HG03066 (cell line): ENCODE measurements at regions not wholly inside any gene's neighbourhood (a gene's known extent, or its start where the extent isn't known, plus 50 kb on each side); places are given as distances from the start of the nearest gene placed in this dataset.

Experiments
- ATAC-seq: cut with Tn5 transposase; IDR thresholded peaks from one replicate; pipeline ENCODE4 v1.9.1; 2021; ENCODE audit warnings: low read depth; ENCODE audit not compliant: unreplicated experiment

DNA sequence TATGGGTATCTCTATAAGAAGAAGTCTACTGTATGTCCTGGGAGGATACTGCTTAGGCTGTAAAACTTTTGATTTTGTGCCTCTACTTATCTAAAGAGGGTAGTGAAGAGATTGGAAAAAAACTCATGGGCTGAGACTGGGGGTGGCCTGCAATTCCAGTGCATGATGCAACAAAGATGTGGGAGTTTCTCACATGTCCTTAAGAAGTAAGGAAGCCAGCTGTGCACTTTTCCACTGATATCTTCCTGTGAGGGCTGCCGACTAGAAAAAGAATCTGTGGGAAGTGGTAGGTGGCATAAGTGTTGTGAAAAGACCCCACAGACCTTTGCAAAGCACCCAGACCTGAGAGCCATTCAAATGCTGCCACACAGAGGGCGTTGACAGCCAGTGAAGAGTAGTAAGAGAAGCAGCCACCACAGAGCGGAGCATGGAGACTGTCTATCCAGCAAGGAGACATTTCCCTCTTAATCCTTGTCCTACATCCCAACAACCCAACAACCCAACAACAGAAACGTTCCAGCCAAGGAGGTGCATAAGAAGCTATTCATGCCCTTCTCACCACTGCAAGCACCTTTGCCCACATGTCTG, 65.1 kb downstream of the PFDN4 start:
- ATAC-seq: no peak

DNA sequence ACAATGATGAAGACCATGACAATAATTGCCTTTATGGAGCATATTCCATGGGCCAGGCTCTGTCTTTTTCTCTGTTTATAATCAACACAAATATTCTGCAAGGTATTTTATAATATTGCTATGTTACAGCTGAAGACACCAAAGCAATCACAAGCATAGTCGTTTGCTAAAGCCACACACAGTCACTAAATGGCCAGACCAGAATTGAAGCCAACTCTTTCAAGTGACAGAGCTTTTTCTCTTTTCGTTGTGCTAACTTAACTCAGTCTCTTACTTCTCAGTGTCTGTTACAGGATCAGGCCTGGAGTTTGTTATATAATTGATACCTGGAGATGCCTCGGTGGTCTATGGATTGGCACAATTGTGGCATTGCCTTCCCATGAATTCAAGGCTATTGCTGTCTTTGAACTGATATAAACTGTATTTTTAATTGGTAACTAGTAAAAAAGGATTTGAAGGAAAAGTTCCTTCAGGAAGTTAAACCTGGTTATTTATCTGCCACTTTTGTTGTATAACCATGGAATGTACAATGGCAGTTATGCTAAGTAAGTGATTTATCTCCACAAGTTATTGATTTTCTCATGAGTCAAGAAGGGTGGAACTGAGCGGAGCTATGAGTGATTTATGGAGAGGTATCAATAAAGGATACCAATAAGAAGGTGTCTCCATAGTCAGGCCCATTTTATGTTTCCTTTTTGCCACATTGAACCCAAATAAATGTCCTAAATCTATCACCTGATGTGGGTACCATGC, 67.6 kb downstream of the PFDN4 start:
- no peak for ATAC-seq

DNA sequence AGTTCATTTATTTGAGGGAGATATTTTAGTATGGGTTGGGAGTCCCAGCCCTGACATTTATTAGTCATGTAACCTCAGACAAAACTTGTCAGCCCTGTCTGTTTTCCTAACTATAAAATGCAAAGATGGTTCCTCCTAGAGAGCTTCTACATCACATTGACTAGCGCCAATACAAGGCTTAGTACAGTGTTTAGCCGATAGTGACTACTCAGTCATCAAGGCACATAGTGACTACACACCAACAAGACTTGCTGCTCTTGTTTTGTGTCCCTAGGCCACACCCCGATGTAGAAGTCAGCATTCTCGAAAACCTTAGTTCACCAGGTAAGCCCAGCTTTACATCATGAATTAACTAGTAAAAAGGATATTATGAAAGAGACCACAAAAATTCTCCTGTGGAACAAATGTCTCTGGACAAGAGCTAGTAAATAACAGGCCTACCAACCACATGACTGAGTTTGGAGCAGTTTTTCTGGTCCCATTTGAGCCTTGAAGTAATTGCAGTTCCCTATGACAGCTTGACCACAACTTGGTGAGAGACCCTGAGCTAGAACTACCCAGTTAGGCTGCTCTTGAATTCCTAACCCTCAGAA, 68.8 kb downstream of the PFDN4 start:
- no peak for ATAC-seq

DNA sequence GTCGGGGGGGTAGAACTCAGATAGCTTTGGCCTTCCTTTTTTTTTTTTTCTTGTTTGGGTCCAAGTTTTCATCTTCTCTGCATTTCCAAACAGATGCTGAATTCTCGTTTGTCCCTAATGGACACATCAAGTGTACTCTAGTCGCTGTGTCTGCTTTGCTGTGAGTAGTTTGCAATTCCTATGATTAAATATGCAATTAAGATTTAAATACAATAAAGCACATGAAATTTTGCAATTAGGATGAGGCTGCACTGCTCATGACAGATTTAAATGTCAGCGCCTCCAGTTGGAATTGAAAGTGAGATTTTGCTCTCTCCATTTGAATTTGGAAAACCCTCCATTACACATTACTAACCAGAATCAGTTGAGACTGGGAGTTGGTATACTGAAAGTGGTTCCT, 70.4 kb downstream of the PFDN4 start:
- no peak for ATAC-seq

DNA sequence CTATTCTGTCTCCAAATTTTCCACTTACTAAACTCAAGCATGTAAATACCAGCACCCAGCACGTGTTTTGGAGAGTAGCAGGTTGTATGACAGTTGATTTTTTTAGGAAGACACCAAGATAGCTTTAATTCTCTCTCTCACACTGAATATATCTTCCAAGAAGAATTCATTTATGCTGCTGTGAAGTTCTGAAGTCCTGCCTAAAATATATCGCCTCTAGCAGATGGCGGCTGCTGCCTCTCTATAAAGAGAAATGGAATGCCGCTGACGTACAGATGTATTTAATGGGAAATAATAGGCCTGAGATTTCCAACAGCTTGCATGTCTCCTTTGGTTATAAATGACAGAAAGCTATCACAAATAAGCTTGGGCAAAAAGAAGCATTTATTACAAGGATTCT, 74.7 kb downstream of the PFDN4 start:
- no peak for ATAC-seq

DNA sequence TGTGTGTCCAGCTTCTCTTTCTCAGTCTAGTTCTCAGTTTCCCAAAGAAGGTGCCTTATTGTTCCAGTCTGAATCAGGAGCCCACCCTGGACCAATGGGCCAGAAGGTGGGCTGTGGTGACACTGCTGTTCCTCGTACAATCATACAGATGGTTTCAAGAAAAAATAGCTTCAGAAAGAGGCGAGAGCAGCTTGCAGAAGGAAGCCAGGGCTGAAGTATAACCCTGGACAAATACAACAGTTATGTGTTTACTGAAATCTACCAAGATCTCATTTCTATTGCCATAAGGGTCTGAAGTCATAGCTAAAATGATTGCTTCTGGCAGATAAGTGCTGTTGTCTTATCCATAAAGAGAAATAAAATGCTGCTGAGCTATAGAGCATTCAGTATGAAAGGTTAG, 75.4 kb downstream of the PFDN4 start:
- no peak for ATAC-seq

DNA sequence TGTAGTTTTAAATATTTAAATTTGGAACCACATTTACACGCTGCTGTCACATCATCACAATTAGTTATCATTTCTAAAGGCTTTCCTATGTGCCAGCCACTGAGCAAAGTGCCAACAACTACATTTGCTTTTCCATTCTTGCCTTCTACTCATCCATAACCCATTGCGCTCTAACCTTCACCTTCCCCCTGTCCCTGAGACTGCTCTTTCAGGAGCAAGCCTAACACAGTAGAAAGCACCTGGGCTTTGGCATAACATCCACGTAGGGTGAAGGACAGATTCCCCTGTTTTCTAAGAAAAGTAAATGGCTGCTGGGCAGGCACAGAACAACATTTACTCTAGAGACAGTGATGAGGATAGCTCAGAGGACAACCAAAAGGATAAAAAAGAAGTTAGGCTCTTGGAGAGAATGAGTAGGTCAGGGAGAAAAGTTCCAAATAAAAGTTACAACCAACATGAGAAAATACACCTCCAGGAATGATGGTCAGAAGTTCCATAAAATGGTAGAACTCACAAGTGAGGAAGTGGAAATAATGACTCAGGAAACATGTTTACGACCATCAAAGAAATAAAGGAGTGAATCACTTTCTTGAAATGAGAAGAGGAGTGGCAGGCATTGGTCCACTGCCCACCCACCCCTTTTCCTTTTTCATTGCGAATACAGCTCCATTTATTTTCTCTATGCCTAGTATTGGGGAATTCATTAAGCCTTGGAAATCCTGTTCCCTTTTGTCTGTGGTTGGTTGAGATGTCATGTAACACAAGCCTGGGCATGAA, 77.2 kb downstream of the PFDN4 start:
- no peak for ATAC-seq

DNA sequence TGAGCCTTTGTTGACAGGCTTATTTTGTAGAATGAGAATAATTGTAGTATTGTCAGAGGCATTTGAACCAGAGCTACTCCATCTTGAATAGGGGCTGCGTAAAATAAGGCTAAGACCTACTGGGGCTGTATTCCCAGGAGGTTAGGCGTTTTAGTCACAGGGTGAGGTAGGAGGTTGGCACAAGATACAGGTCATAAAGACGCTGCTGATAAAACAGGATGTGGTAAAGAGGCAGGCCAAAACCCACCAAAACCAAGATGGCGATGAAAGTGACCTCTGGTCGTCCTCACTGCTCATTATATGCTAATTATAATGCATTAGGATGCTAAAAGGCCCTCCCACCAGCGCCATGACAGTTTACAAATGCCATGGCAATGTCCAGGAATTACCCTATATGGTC, 82.7 kb downstream of the PFDN4 start:
- no peak for ATAC-seq

DNA sequence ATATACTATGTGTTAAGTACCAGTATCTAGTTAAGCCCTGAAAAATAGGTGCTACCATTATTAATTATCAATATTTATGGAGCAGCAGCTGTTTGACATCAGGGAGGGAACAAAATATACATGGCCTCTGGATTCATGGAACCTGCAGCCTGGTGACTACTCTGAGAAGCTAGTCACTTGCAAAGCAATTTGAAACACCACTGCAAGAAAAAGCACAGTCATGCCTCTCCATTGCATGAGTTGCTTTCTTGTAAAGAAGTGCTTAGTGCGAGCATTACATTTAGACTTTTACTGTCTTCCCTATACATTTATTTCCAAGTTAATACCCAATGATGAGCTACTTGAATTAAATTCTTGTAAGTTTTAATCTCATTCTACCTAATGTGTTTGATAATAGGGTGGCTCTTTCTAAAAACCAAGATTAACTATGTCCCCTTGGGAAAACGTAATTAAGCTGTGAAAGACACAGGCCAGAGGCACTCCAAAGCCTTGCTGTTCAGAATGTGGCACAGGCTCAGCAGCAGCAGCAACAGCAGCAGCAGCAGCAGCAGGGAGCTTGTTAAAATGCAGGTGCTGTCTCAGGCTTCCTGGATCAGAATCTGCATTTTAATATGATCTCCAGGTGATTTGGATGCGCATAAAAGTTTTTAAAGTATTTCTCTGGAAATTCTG, 83.6 kb downstream of the PFDN4 start:
- no peak for ATAC-seq

DNA sequence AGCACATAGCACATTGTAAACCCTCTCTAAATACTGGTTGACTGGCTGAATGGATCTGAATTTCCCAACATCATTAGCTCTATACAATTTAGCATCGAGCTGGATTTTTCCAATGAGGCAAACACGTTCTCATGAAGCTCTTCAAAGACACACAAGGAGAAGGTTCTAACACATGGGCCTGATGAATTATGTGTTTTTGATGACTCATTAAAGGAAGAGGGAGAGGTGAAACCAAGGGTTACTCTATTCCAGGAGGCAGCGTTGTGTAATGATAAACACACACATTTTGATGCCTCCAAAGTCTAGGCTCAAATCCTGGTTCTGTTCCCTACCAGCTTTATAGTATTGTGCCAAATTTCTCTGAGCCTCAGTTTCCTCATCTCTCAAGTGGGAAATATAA, 84.3 kb downstream of the PFDN4 start:
- ATAC-seq: no peak

DNA sequence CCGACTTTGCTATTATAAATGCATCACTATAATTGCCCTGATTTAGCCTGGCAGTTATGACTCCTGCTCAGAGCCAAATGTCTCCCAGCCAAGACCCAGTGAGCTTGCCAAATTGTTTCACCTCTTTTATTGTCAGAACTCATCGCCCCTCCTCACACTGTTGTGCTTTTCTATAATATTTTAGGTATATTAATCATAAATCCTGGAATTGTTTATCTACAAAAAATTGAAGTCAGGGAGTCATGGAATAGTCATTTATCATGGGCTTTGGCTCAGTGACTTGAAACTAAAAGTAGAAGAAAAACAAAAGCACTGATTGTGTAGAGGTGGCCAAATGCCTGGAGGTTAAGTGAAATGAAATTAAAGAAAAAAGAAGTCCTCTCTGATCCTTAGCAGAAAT, 85.6 kb downstream of the PFDN4 start:
- no peak for ATAC-seq

DNA sequence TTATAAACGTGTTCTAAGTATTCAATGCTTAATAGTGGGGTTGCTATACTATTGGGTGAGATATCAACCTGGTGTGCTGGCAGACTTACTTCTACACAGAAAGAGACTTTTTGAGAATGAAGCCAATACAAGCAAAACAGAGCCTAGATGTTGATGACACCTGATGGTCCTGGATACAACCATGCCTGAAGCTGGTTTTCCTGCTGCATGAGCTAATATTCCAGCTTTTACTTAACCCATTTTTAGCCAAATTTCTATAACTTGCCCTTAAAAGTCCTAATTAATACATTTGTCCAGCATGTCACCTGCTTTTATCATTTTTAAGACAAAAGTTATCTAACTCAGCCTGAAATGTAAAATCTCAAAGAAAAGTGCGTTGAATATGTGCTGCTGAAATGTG, 86.2 kb downstream of the PFDN4 start:
- no peak for ATAC-seq

DNA sequence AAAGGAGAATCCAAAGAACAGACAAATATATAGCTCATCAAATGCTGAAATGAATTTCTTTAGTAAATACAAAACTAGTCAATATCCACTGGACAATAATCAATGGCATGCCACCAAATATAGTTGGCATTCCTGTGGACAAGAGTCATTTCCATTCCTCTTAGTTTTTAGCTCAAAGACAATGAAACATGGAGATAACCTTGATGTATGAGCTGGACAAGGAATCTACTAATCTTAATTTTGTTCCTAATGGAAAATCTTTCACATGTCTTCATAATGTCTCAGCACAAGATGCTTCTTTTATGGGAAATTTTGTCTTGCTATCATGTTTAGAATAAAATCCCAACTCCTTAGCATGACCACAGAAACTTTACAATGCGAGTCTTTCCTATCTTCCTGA, 87.8 kb downstream of the PFDN4 start:
- ATAC-seq: no peak

DNA sequence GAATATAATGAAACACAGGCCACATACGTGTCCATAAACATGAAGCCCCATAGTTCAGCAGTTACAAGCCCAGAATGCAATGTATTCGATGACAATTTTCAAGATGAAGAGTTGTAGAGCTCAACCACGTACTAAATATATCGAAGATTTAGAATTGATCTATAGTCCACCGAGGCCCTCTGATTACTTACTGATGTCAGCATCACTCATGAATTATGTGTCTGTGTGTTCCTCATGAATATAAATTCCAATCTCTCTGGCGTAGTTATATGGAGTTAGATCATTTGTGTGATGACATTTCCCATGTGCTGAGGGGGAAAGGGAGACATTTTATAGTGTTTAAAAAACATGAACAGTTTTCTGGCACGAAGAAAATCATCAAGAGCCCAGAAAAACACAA, 97.5 kb downstream of the PFDN4 start:
- ATAC-seq: no peak

DNA sequence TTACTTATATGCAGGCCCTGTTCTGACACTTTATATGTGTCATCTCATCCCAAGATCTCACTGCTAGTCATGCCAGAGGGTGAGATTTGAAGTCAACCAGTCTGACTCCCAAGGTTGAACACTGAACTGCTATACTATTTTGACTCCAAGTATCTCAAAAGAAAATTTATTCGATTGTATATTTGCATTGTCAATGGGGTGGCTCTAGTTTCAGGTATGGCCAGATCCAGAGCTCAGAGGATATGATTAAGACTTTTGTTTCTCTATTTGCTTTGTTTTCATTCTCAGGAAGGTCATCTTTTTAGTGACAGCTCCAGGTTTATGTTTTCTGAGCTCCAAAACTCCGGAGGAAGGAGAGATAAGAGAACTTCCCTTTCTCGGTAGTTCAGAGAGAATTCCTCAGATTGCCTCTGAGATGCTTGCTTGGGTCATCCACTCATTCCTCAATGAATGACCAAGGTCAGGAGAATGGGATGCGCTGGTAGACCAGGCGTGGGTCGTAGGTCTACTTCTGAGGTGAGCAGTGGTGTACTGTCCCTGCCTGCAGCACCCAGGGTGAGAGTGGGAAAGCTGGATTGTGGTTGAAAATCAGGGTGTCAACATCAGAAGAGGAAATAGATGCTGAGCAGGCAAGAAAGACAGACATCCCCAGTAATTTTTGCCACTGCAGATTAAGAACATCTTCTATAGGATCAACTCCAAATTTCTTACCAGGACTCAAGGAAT, 99.3 kb downstream of the PFDN4 start:
- no peak for ATAC-seq

DNA sequence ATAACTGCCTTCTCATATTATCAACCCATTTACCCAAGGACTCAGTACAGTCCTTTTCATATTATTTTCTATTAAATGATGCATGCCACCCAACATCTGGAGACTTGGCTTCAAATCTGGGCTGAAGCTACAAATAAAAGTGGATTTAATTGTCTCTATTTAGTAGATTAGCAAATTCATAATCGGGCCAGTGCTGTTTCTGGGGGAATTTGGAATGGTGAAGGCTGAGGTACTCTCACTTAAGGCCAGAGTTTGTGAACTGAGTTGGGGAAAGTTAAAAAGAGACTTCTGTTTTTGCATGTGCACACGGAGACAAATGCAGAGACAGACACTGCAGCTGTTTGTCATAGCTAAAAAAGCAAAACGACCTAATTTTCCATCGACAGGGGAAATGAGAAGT, 100.9 kb downstream of the PFDN4 start:
- no peak for ATAC-seq

DNA sequence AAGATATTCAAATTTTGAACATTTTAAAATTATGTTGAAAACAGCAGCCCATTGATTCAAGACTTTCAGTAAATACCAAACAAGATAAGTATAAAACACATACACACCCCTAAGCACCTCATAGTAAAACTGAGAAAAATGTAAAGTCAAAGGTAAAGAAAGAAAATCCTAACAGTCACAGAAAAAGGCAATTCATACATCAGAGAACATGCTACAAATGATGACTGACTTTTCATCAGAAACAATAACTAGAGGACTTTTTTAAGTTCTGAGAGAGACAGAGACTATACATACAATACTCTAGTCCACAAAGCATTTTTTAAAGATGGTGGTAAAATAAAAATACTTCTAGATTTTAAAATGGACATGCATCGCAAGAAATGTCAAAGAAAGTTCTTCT, 111.0 kb downstream of the PFDN4 start:
- no peak for ATAC-seq

DNA sequence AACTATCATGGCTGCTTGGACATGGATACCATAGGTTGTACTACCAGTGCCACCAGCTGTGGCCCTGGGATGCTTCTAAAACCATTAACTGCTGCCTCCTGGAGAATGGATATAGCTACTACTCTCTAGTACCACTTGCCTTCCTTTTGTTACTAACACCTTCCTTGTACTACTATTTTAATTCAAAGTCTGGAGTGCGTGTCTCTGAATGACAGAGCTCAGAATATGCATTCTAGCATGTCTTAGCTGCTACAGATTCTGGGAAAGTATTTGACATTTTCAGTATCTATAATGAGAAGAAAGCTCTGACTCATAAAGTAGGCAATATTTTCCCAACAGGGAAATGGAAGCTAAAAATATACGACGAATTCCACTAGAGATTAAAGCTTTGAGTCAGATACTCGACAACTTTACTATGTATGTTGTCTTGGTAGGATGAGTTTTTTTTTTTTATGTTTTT, 112.3 kb downstream of the PFDN4 start:
- ATAC-seq: no peak

DNA sequence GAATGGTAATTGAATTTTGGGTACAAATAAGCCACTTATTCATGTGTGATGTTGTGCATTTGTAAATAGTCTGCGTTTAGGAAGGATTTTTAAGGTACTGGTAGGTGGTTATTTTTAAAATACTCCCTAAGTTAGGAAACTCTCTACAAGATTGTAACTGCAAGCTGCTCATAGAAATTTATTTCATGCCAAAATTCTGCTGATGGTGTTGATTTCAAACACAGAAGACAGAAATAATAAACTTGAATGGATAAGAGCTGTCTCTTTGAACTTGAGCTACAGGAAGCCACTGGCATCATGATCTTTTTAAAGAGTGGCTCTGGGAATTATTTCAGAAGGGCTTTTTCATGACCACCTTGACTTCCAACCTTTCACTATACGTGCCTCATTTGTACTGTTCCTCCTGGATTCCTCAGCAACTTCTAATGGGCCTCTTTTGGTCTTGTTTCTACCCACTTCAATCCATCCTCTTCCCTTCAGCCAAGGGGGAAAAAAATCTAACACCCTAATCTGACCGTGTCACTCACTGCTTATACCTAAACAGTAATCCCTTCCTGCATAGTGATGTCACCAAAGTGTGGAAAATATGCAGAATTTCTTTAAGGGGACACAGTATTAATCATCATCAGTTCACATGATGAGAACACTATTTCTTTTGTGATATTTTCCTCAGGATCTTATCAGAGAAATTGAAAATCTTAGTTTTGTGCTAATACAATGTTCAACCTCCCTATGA, 113.6 kb downstream of the PFDN4 start:
- no peak for ATAC-seq
